Effector memory CD8-positive, alpha-beta T cell (primary cell): ENCODE measurements at regions not wholly inside any gene's neighbourhood (a gene's known extent, or its start where the extent isn't known, plus 50 kb on each side); places are given as distances from the start of the nearest gene placed in this dataset.

Source experiments
- ATAC-seq: fragments of 150-1000 bp; cut with Tn5 transposase; replicated peaks from 2 replicates; pipeline ENCODE4 v1.10.0; 2021; ENCODE audit warnings: mild to moderate bottlenecking, moderate library complexity
- DNase-seq, 3 experiments: peaks; one replicate each; pipeline ENCODE4 v3.0.0; 2021
- H3K27ac Mint-ChIP-seq, 2 donors: one replicate each; pipeline ENCODE4 v1.8.0; 2022; ENCODE audit warnings: mild to moderate bottlenecking in 2 of 2, mixed read lengths in 2 of 2, moderate library complexity in 2 of 2
- H3K27me3 Mint-ChIP-seq, 2 donors: one replicate each; pipeline ENCODE4 v1.8.0; 2022; ENCODE audit warnings: mixed read lengths in 2 of 2
- H3K36me3 Mint-ChIP-seq: one replicate; pipeline ENCODE4 v1.8.0; 2022; ENCODE audit warnings: mild to moderate bottlenecking, moderate library complexity, mixed read lengths; ENCODE audit not compliant: insufficient read depth
- H3K4me1 Mint-ChIP-seq, 2 donors: one replicate each; pipeline ENCODE4 v1.8.0; 2022; ENCODE audit warnings: low read depth in 2 of 2, mixed read lengths in 2 of 2
- H3K4me3 Mint-ChIP-seq, 2 donors: one replicate each; pipeline ENCODE4 v1.8.0; 2022; ENCODE audit warnings: mild to moderate bottlenecking in 2 of 2, mixed read lengths in 2 of 2, moderate library complexity in 2 of 2
- H3K9me3 Mint-ChIP-seq, 2 donors: one replicate each; pipeline ENCODE4 v1.8.0; 2022; ENCODE audit warnings: mixed read lengths in 2 of 2

DNA sequence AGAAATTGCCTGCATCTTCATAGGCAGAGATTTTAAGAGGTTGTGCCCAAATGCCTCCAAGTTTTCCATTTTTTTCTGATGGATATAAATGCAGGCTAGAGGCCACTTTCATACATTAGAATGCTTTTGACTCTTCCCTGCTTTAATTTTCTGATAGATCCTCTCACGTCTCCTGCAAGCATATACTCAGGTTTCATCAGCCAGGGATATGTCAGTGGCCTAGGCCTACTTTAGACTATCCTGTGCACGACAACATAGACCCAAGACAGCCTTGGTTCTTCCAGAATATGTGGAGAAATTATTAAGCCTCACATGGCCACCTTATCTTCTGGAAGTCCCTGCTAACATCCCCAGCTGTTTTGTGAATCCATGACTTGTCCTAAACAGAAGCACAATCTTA is 415.9 kb downstream of the TDRD15 start:
- ATAC-seq (no peak), DNase-seq (no peak)
- peaks cover 14 to 26% of the 10 kb centered on the region in 2 donors for H3K9me3 Mint-ChIP-seq
- H3K36me3 Mint-ChIP-seq, result no peaks in the 10 kb centered on the region
- H3K4me3 Mint-ChIP-seq, result no peak overlapping the region
- H3K27me3 Mint-ChIP-seq, result no peaks in the 10 kb centered on the region
- no peaks in the 10 kb centered on the region for H3K4me1 Mint-ChIP-seq
- no peak overlapping the region for H3K27ac Mint-ChIP-seq

DNA sequence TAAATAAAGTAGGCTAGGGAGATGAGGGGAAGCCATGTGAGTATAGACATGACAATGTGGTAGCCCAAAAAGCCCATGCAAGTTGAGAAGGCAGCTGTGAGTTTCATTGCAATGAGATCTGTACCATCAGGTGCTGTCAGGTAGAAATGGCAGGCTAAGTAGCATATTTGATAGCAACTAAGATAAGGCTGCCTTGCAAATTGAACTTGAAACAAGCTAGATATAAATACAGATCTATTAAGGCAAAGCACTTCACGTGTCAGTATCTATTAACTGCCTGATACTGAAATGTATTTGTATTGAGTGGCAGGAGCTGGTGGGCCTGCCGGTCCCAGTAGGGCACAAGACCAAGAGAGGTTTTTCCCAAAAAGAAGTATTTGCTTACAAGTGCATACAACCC is 419.9 kb downstream of the TDRD15 start:
- DNase-seq (no peak), ATAC-seq (no peak)
- Mint-ChIP-seq H3K36me3 (no peaks in the 10 kb centered on the region), H3K27ac (no peak overlapping the region), H3K9me3 (peaks cover 1 to 9% of the 10 kb centered on the region in 2 donors), H3K4me3 (no peak overlapping the region), H3K27me3 (no peaks in the 10 kb centered on the region), H3K4me1 (no peaks in the 10 kb centered on the region)

DNA sequence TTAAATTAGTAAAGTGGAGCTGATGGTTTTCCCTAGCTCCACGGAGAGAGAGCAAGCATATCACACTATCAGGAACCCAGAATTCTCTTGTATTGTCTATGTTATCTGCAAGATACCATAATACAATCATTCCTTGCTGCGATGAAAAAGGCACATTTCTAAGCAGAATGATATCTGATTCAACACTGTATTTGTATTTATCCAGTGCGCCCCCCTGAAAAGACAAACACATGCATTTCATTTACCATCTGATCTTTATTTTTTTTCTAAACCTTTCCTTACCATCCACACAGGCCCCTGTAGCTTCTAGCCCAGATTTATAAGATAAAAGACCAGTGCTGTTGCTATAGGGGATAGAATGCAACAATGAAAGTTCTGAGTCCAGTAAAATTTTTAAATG is 420.6 kb downstream of the TDRD15 start:
- no peak for DNase-seq
- ATAC-seq, result no peak
- H3K4me3 Mint-ChIP-seq, result no peak overlapping the region
- no peak overlapping the region for H3K27ac Mint-ChIP-seq
- H3K27me3 Mint-ChIP-seq, result no peaks in the 10 kb centered on the region
- H3K4me1 Mint-ChIP-seq, result no peaks in the 10 kb centered on the region
- no peaks in the 10 kb centered on the region for H3K36me3 Mint-ChIP-seq
- H3K9me3 Mint-ChIP-seq, result peaks cover 1 to 9% of the 10 kb centered on the region in 2 donors

DNA sequence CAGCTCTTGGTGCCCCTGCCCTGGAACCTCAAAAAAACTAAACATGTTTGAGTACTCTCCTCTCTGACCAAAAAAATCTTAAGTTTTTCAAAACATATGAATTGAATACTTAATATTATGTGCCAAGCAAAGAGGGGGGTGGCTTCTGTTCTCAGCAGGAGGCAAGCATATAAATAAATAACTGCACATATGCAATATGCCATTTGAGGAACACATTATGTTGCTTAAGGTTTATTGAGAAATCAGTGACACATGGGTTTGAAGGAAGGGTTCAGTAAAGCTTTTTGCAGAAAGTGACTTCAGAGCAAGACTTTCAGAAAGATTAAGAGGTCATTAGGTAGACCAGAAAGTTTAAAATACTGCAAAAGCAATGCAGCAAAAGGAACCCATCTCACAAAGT is 429.2 kb downstream of the TDRD15 start:
- no peaks in the 10 kb centered on the region for H3K27me3 Mint-ChIP-seq
- ATAC-seq, result no peak
- no peak overlapping the region for H3K27ac Mint-ChIP-seq
- H3K9me3 Mint-ChIP-seq, result peaks cover 0 to 6% of the 10 kb centered on the region in 2 donors
- H3K4me1 Mint-ChIP-seq, result no peaks in the 10 kb centered on the region
- no peak for DNase-seq
- H3K36me3 Mint-ChIP-seq, result no peaks in the 10 kb centered on the region
- H3K4me3 Mint-ChIP-seq, result no peak overlapping the region

DNA sequence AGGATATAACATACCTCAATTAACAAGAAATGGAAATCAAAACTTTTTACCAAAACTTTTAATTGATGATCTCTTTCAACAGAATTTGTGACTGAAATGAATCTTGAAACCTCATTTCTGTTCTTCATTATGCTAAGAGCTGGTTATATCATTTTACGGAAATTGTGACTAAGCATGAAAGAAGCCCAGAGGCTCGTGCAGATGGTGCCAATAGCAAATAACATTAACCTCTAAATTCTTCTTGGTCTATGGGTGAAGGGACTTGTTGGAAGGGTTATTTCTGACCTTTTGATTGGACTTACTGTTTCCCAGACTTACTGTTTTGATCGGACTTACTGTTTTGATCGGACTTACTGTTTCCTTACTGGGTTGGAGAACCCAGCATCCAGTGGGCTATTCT is 435.6 kb downstream of the TDRD15 start:
- ATAC-seq (no peak), DNase-seq (no peak)
- H3K27me3 Mint-ChIP-seq, result no peaks in the 10 kb centered on the region
- H3K36me3 Mint-ChIP-seq, result peaks cover 3% of the 10 kb centered on the region
- H3K4me1 Mint-ChIP-seq, result no peaks in the 10 kb centered on the region
- no peak overlapping the region for H3K27ac Mint-ChIP-seq
- no peak overlapping the region for H3K4me3 Mint-ChIP-seq
- H3K9me3 Mint-ChIP-seq, result peaks cover 0 to 4% of the 10 kb centered on the region in 2 donors

DNA sequence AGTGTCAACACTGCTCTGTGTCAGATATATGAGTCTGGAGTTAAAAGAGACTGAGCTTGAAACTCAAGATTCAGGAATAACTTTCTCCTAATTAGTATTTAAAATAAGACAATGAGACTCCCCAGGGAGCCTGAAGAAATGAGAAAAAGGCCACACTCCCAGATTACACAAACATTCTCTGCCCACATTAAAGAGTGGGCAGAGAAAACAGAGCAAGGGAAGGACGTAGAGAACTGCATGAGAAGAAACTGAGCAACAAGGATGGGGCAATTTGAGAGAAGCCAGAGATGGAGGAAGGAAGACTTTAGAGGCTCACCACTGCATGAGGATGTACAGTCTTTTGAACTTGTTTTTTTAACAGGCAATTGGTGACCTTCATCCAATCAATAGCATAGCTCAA is 438.2 kb downstream of the TDRD15 start:
- Mint-ChIP-seq H3K4me3 (no peak overlapping the region), H3K27ac (no peak overlapping the region), H3K9me3 (peaks cover 0 to 4% of the 10 kb centered on the region in 2 donors), H3K4me1 (no peaks in the 10 kb centered on the region), H3K27me3 (no peaks in the 10 kb centered on the region), H3K36me3 (peaks cover 3% of the 10 kb centered on the region)
- DNase-seq, result no peak
- no peak for ATAC-seq

DNA sequence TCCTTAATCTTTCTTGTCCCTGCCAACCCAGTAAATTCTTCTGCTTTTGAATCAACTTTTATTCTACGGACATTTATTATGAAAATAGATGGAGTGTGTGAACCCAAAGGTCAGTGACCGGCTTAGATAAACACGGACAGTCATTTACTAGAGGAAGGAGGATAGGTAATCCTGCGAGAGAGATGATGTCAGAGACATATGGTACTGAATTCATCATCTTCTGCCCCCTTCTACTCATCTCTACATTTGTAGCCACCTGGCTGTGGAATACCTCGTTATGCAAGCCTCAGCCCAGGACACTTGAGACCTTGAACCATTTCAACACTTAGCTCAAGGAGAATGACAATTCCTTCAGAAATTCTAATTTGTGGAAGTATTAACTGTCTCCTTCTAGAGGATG is 443.6 kb downstream of the TDRD15 start:
- no peak for DNase-seq
- Mint-ChIP-seq H3K27me3 (no peaks in the 10 kb centered on the region), H3K36me3 (peaks cover 3% of the 10 kb centered on the region), H3K27ac (no peak overlapping the region), H3K9me3 (peaks cover 5 to 8% of the 10 kb centered on the region in 2 donors), H3K4me1 (no peaks in the 10 kb centered on the region), H3K4me3 (no peak overlapping the region)
- ATAC-seq, result no peak

DNA sequence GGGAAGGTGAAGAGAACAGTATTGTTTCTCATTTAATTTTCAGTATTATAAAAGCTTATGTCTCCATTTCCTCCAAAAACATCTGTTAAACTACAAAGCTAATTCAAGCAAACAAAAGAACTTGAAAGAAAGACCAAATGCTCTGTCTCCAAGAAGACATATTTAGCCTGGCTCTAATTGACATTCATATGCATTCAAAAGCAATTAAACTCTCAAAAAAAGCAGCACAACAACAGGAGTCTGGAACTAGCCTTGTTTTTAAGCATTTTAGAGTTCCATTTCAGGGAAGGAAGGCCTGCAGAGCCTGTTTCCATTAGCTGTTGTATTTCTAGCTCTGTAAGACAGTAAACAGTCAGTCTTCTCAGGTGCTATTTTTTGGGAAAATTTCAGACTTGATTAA is 447.9 kb downstream of the TDRD15 start:
- Mint-ChIP-seq H3K4me1 (no peaks in the 10 kb centered on the region), H3K9me3 (peaks cover 11 to 21% of the 10 kb centered on the region in 2 donors), H3K27ac (no peak overlapping the region), H3K36me3 (no peaks in the 10 kb centered on the region), H3K27me3 (no peaks in the 10 kb centered on the region), H3K4me3 (no peak overlapping the region)
- ATAC-seq, result no peak
- no peak for DNase-seq

DNA sequence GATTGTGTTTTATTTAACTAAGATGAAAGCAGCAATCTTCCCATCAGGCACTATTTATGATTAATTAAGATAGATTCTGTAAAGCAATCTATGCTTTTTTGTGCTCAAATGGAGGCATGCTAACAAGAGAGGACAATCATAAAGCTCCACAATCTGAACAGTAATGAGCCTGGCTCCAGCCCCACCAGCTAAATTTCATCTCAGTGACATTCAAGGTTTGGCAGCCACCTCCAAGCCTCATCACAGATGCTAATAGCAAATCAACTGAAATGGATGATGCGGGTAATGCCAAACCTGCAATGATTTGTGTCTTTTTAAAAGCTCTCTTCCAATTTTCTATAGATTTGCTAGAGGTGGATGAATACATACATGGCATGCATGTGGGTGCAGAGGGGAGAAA is 456.6 kb downstream of the TDRD15 start:
- Mint-ChIP-seq H3K9me3 (peaks cover 8 to 11% of the 10 kb centered on the region in 2 donors), H3K4me3 (no peak overlapping the region), H3K4me1 (no peaks in the 10 kb centered on the region), H3K36me3 (no peaks in the 10 kb centered on the region), H3K27me3 (no peaks in the 10 kb centered on the region), H3K27ac (no peak overlapping the region)
- no peak for DNase-seq
- ATAC-seq, result no peak

DNA sequence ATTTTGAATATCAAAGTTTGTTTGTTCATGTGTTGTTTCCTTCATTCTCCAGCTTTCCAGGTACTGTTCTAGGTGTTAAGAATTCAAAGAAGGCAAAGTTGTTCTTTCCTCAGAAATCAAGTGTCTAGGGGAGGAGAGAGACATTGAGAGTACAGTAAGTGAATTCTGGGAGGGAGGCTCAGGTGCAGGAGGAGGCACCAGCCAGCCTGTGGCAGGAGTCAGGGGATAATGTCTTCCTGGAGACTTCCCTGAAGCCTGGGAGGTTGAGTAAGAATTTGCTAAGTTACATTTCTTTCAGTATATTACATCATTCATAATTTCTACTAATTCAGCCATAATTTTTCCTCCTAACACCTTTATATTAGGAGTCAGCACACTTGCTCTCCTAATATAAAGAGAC is 462.1 kb downstream of the TDRD15 start:
- Mint-ChIP-seq H3K36me3 (no peaks in the 10 kb centered on the region), H3K4me3 (no peak overlapping the region), H3K27me3 (no peaks in the 10 kb centered on the region), H3K27ac (no peak overlapping the region), H3K4me1 (no peaks in the 10 kb centered on the region), H3K9me3 (peaks cover under 1 to 10% of the 10 kb centered on the region in 2 donors)
- no peak for ATAC-seq
- no peak for DNase-seq

DNA sequence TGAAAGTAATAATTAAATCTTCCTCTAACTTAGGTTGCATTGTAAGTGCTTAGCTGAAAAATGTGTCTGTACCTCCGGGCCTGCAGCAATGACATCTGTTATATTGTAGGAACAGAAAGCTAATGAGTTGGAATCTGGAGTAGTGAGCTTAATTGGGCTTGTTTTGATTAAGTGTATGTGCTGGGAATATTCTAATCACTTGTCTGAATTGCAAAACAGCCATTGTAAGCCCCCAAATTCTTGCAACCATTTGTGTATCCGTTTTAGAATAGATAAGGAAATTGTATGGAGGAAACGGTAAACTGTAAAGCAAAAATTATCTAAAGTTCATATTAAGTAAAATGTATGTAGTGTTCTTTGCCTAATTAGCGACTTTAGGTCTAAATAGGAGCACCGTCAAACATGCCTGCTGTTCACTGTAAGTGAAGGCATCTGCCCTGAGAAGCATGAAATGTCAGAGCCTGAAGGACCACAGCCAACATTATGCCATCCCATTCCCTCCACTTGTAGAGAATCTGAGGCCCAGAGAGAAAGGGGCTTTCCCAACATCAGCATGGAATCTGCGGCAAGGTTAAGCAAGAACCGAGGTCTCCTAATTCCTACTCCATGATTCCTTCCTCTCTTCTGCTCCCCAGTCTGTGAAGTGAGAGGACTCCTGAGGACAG is 466.4 kb downstream of the TDRD15 start:
- no peak overlapping the region for H3K27ac Mint-ChIP-seq
- no peak overlapping the region for H3K4me3 Mint-ChIP-seq
- H3K27me3 Mint-ChIP-seq, result no peaks in the 10 kb centered on the region
- H3K9me3 Mint-ChIP-seq, result peaks cover 6 to 12% of the 10 kb centered on the region in 2 donors
- no peak for DNase-seq
- ATAC-seq, result no peak
- no peaks in the 10 kb centered on the region for H3K4me1 Mint-ChIP-seq
- no peaks in the 10 kb centered on the region for H3K36me3 Mint-ChIP-seq

DNA sequence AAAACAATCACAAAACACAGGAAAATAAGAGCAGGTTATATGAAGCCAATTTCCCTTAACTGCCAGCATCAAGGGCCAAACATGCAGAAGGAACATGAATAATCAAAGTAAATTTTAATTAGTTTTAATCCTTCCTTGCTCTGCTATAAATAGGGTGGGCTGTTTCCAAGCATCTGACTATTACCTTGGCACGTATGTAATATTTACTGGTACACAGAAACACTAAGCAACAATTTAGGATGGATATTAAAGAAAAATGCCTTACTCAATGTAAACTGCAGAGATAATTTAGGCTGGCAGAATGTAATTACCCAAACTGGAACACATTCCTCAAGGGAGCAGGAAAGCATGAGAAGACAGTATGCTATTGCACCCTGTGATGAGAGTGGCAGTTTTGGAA is 468.2 kb downstream of the TDRD15 start:
- H3K4me1 Mint-ChIP-seq, result no peaks in the 10 kb centered on the region
- H3K27me3 Mint-ChIP-seq, result no peaks in the 10 kb centered on the region
- peaks cover 5 to 6% of the 10 kb centered on the region in 2 donors for H3K9me3 Mint-ChIP-seq
- ATAC-seq (no peak), DNase-seq (no peak)
- H3K4me3 Mint-ChIP-seq, result no peak overlapping the region
- H3K36me3 Mint-ChIP-seq, result no peaks in the 10 kb centered on the region
- H3K27ac Mint-ChIP-seq, result no peak overlapping the region

DNA sequence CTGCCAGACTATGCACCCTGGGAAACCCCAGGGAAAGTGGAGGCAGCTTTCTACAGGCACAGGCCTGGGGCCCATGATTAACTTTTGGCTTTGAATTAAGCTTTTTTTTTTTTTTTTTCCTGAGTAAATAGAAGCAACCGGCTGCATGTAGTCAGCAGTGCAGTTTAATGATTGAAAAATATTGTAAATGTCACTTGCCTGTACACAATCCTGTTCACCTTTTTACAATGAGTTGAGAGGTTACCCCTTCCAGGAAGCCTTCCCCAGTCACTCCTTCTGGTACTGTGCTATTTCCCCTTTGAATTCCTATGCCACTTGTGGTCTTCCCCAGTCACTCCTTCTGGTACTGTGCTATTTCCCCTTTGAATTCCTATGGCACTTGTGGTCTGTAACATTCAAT is 475.6 kb downstream of the TDRD15 start:
- no peaks in the 10 kb centered on the region for H3K27me3 Mint-ChIP-seq
- DNase-seq (no peak), ATAC-seq (no peak)
- H3K9me3 Mint-ChIP-seq, result peaks cover 0 to 1% of the 10 kb centered on the region in 2 donors
- H3K4me3 Mint-ChIP-seq, result no peak overlapping the region
- H3K36me3 Mint-ChIP-seq, result no peaks in the 10 kb centered on the region
- H3K4me1 Mint-ChIP-seq, result no peaks in the 10 kb centered on the region
- no peak overlapping the region for H3K27ac Mint-ChIP-seq

DNA sequence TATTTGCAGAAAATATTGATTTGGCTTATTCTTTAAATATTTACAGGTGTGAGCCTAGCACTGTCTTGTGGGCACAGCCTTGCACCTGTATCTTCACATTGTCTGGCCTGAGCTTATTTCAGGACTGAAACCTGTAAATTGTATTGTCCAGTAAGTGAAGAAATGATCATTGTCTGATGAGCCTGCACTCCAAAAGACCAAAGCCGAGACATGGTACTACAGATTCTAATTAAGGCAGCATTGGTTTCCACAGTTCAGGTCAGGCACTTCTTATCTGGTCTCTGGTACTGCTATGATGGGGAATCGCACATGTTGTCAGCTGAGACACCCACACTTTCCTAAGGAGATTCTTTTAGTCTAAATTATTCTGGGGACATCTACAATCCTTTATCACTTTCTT is 479.0 kb downstream of the TDRD15 start:
- no peak for ATAC-seq
- Mint-ChIP-seq H3K4me3 (no peak overlapping the region), H3K4me1 (no peaks in the 10 kb centered on the region), H3K27me3 (no peaks in the 10 kb centered on the region), H3K27ac (no peak overlapping the region), H3K36me3 (no peaks in the 10 kb centered on the region), H3K9me3 (peaks cover 0 to 1% of the 10 kb centered on the region in 2 donors)
- DNase-seq, result no peak

DNA sequence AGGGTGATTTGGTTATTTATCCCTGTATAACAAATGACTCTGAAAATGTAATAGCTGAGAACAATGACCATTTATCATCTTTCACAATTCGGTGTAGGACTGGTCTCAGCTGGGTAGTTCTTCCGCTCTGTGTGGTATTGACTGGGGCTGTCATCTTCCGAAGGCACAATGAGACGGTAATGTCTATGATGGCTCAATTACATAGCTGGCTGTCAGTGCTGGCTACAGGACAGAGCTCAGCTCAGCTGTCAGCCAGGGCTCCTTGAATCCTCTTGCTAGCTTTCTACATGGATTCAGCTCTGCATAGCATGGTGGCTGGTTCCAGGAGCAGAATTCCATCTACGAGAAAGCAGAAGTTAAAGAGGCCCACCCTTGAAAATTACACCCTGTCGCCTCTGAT is 483.8 kb downstream of the TDRD15 start:
- H3K4me3 Mint-ChIP-seq, result no peak overlapping the region
- no peaks in the 10 kb centered on the region for H3K4me1 Mint-ChIP-seq

More for the DNA sequence above, 483.8 kb downstream of the TDRD15 start:
- H3K36me3 Mint-ChIP-seq, result no peaks in the 10 kb centered on the region
- peaks cover 2 to 7% of the 10 kb centered on the region in 2 donors for H3K9me3 Mint-ChIP-seq
- no peak for ATAC-seq
- H3K27me3 Mint-ChIP-seq, result no peaks in the 10 kb centered on the region
- no peak for DNase-seq
- no peak overlapping the region for H3K27ac Mint-ChIP-seq
